Neuronal stem cell (in vitro differentiated cells): ENCODE measurements at regions not wholly inside any gene's neighbourhood (a gene's known extent, or its start where the extent isn't known, plus 50 kb on each side); places are given as distances from the start of the nearest gene placed in this dataset.

Source experiments
- DNase-seq: peaks from one replicate; pipeline ENCODE4 v3.0.0-alpha.2; 2013; ENCODE audit warnings: low spot score
- H2AFZ ChIP-seq: one replicate; pipeline ENCODE4 v1.6.1; 2013; ENCODE audit warnings: mild to moderate bottlenecking, low read length, inconsistent platforms
- H2AK5ac ChIP-seq: 2 replicates; pipeline ENCODE4 v1.6.1; 2013; ENCODE audit warnings: low read depth, mild to moderate bottlenecking, inconsistent platforms, low read length, moderate library complexity, mixed read lengths
- H2BK120ac ChIP-seq: 2 replicates; pipeline ENCODE4 v1.6.1; 2013; ENCODE audit warnings: low read depth, mild to moderate bottlenecking, inconsistent platforms, low read length, moderate library complexity, mixed read lengths
- H2BK12ac ChIP-seq: one replicate; pipeline ENCODE4 v1.6.1; 2013; ENCODE audit warnings: low read length, inconsistent platforms
- H2BK15ac ChIP-seq: 2 replicates; pipeline ENCODE4 v1.6.1; 2013; ENCODE audit warnings: mild to moderate bottlenecking, low read length, inconsistent platforms, mixed read lengths
- H2BK5ac ChIP-seq: one replicate; pipeline ENCODE4 v1.6.1; 2013; ENCODE audit warnings: inconsistent platforms, mild to moderate bottlenecking, low read length, moderate library complexity
- H3K14ac ChIP-seq: one replicate; pipeline ENCODE4 v1.6.1; 2013; ENCODE audit warnings: low read length, inconsistent platforms
- H3K18ac ChIP-seq: 2 replicates; pipeline ENCODE4 v1.6.1; 2013; ENCODE audit warnings: low read length, inconsistent platforms
- H3K23ac ChIP-seq: 2 replicates; pipeline ENCODE4 v1.6.1; 2013; ENCODE audit warnings: low read depth, mild to moderate bottlenecking, mixed read lengths, low read length, inconsistent platforms; ENCODE audit not compliant: poor library complexity
- H3K27ac ChIP-seq: replicated peaks from 3 replicates; pipeline ENCODE4 v1.5.1; 2013; ENCODE audit warnings: low read length, inconsistent platforms
- H3K27me3 ChIP-seq, 3 experiments: 2 replicates each; pipeline ENCODE4 v1.6.1; 2013; ENCODE audit warnings: low read length in 3 of 3, mild to moderate bottlenecking in 2 of 3, inconsistent platforms in 1 of 3, low read depth in 1 of 3, mixed read lengths in 1 of 3, moderate library complexity in 1 of 3; ENCODE audit not compliant: control insufficient read depth in 3 of 3, insufficient read depth in 3 of 3
- H3K36me3 ChIP-seq, 2 donors: replicated peaks in 1 of 2; 2 replicates each; pipeline ENCODE4 v1.6.1; 2013; ENCODE audit warnings: low read length in 2 of 2; ENCODE audit not compliant: control insufficient read depth in 2 of 2, insufficient read depth in 2 of 2
- H3K4ac ChIP-seq: 2 replicates; pipeline ENCODE4 v1.6.1; 2013; ENCODE audit warnings: inconsistent platforms, mild to moderate bottlenecking, low read length, moderate library complexity
- H3K4me1 ChIP-seq, 2 donors: 1 replicate in 1 of 2; 2 replicates in 1 of 2; pipeline ENCODE4 v1.6.1; 2013; ENCODE audit warnings: low read length in 2 of 2, low read depth in 1 of 2; ENCODE audit not compliant: control insufficient read depth in 2 of 2, insufficient read depth in 1 of 2
- H3K4me2 ChIP-seq: one replicate; pipeline ENCODE4 v1.6.1; 2013; ENCODE audit warnings: mild to moderate bottlenecking, low read length, inconsistent platforms; ENCODE audit not compliant: insufficient read depth, poor library complexity, severe bottlenecking
- H3K4me3 ChIP-seq, 2 donors: 2 replicates each; pipeline ENCODE4 v1.5.1; 2013; ENCODE audit warnings: low read length in 2 of 2, mild to moderate bottlenecking in 2 of 2, inconsistent platforms in 1 of 2, moderate library complexity in 1 of 2
- H3K79me1 ChIP-seq: one replicate; pipeline ENCODE4 v1.6.1; 2013; ENCODE audit warnings: low read depth, mild to moderate bottlenecking, inconsistent platforms, low read length, moderate library complexity
- H3K9ac ChIP-seq: one replicate; pipeline ENCODE4 v1.6.1; 2013; ENCODE audit warnings: mild to moderate bottlenecking, low read depth, low read length, inconsistent platforms; ENCODE audit not compliant: poor library complexity
- H3K9me3 ChIP-seq, 2 donors: replicated peaks in 1 of 2; 2 replicates each; pipeline versions ENCODE3 to v1.6.1; 2013; ENCODE audit warnings: low read length in 2 of 2, mild to moderate bottlenecking in 2 of 2, inconsistent platforms in 1 of 2, low read depth in 1 of 2, mixed read lengths in 1 of 2, moderate library complexity in 1 of 2; ENCODE audit not compliant: control insufficient read depth in 2 of 2, insufficient read depth in 1 of 2
- H4K8ac ChIP-seq: one replicate; pipeline ENCODE4 v1.6.1; 2013; ENCODE audit warnings: low read depth, mild to moderate bottlenecking, inconsistent platforms, low read length, moderate library complexity
- H4K91ac ChIP-seq: one replicate; pipeline ENCODE4 v1.6.1; 2013; ENCODE audit warnings: low read length, low read depth, mild to moderate bottlenecking, inconsistent platforms; ENCODE audit not compliant: poor library complexity
- WGBS, 2 donors: extraction: QIAGEN DNeasy Blood & Tissue Kit; methylation state at CpG; one replicate each; pipeline ENCODE4 v1.1.7; 2013; ENCODE audit warnings: missing lambda C conversion rate in 2 of 2, mixed read lengths in 1 of 2; ENCODE audit not compliant: insufficient read length in 2 of 2, insufficient replicate concordance in 1 of 2; ENCODE audit errors: extremely low coverage in 2 of 2; 5-methylcytosine and 5-hydroxymethylcytosine counted together

DNA sequence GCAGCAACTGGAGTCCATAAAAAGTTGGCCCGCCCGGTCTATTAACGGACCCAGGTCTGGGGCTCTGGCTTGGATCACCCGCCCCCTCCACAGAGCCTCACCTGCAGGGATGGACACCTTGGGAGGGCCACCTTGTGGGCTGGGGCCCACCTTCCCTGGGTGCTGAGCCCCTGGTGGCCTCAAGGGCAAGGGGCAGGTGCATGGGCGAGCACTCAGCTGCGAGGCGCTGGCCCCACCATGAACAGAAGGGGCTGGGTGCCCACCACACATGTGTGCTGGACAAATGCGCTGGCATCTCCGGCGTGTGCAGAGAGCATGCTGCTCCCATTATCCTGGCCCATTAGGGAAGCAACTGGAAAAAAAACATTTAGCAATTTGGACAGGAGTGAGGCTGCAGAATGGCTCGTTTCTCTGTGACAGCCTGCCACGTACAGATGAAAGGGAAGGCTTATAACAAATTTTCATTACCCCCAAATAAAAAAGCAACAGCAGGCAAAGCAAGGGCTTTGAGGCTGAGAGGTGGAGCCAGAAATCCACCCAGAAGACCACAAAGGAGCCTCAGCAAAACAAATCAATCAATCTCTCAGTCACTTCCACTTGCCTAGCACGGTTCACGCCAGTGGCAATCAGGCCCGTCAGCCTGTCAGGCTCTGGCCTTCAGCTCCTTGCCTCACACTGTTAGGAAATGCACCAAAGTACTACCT lies 253.1 kb upstream of the ZNF521 start:
- no peak overlapping the region for H3K4me3 ChIP-seq
- no peak overlapping the region for H2BK15ac ChIP-seq
- no peak overlapping the region for H2BK12ac ChIP-seq
- peak overlapping the region; percentile 84 for H2AFZ ChIP-seq
- H3K4me1 ChIP-seq = peaks cover 2 to 6% of the 10 kb centered on the region in 2 donors
- no peak overlapping the region for H3K23ac ChIP-seq
- H3K36me3 ChIP-seq = no peaks in the 10 kb centered on the region
- H4K8ac ChIP-seq = no peak overlapping the region
- H3K4me2 ChIP-seq = no peak overlapping the region
- H3K4ac ChIP-seq = no peak overlapping the region
- H3K27ac ChIP-seq = no peak overlapping the region
- H3K79me1 ChIP-seq = no peaks in the 10 kb centered on the region
- no peak overlapping the region for H4K91ac ChIP-seq
- H3K18ac ChIP-seq = peak overlapping the region; percentile 45
- H3K27me3 ChIP-seq = no peaks in the 10 kb centered on the region
- no peak overlapping the region for H2BK120ac ChIP-seq
- H2AK5ac ChIP-seq = peak overlapping the region; percentile 43
- no peak overlapping the region for H2BK5ac ChIP-seq
- H3K14ac ChIP-seq = no peak overlapping the region
- H3K9me3 ChIP-seq = peaks cover 0 to 2% of the 10 kb centered on the region in 2 donors
- no CpG with 5 or more reads among the region's 15 CpGs for WGBS, 2 donors
- no peak overlapping the region for H3K9ac ChIP-seq
- no peak for DNase-seq

DNA sequence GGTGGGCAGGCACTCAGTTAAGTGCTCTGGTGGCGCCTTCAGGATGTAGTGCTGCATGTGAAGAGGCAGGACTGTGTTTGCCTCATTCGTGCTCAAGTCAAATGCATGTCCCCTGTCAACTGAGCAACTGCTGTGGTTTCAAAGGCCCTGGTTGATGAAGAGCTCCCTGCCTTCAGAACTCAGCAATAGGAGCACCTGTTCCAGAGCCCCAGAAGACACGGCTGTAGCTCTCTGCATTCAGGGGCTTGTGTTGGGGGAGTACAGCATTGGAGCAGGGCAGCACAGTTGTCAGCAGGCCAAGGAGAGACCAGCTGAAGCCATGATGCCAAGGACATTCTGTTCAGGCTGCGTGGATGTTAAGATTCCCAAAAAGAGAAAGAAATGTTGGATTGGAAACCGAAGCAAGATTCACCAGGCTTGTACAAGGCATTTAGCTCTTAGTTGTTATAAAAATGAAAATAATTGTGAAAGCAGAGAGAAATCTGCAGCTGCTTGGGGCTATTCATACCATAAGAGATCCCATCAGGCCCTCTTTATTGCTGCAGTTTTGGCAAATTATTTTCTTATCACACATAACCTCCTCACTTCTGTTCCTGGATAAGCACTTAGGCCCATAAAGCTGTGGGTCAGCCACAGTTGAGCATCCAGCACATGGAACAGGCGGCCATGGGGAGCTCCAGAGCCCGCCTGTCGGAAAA lies 252.4 kb upstream of the ZNF521 start:
- H3K9ac ChIP-seq = no peak overlapping the region
- no peak for DNase-seq
- no peak overlapping the region for H2BK5ac ChIP-seq
- H4K91ac ChIP-seq = no peak overlapping the region
- no CpG with 5 or more reads among the region's 8 CpGs for WGBS, 2 donors
- H3K36me3 ChIP-seq = no peaks in the 10 kb centered on the region
- H4K8ac ChIP-seq = no peak overlapping the region
- H3K79me1 ChIP-seq = no peaks in the 10 kb centered on the region
- H3K27me3 ChIP-seq = no peaks in the 10 kb centered on the region
- peak overlapping the region; percentile 50 for H3K18ac ChIP-seq
- H3K4ac ChIP-seq = no peak overlapping the region
- no peak overlapping the region for H3K27ac ChIP-seq
- peak overlapping the region; percentile 84 for H2AFZ ChIP-seq
- H3K4me1 ChIP-seq = peaks cover 2 to 6% of the 10 kb centered on the region in 2 donors
- H2BK120ac ChIP-seq = no peak overlapping the region
- no peak overlapping the region for H3K4me2 ChIP-seq
- H3K9me3 ChIP-seq = peaks cover 0 to 2% of the 10 kb centered on the region in 2 donors
- no peak overlapping the region for H2BK15ac ChIP-seq
- peak overlapping the region; percentile 43 for H2AK5ac ChIP-seq
- H3K14ac ChIP-seq = no peak overlapping the region
- H3K23ac ChIP-seq = no peak overlapping the region
- H3K4me3 ChIP-seq = no peak overlapping the region
- no peak overlapping the region for H2BK12ac ChIP-seq

DNA sequence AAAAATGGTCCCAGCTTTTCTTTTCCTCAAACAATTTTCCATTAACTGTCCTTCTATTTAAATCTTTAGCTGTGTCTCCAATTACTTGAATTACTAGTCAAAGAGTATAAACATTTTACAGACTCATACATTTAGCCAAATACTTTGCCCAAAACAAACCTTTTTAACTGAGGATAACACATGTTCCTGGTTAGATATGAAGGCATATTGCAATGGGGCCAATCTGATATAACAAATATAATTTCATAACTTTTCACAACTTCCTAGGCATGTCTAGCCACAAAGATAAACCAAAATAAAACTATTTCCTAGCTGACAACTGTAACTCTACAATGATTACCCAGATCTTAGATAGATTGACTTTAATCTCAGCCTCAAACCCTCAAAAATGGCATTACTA lies 247.5 kb upstream of the ZNF521 start:
- H3K4me3 ChIP-seq = no peak overlapping the region
- no peak overlapping the region for H2BK120ac ChIP-seq
- no peak for DNase-seq

DNA sequence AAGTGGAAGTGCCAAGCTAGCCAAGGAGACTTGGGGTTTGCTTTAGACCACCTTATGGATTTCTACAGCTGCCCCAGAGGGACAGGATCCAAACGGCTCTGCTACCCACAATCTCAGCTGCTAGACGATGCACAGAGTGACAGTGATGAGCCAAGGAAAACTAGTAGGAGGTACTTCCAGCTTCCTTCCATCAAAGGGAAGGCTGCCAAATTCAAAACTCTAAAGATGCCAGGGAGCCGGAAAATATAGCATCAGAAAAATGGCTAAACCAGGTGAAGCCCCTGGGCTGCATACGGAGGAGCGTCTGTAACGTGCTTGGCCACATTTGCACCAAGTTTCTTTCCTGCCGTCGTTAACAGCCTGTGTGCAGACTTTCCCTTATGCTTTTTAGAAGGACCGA lies 245.5 kb upstream of the ZNF521 start:
- no peak overlapping the region for H3K23ac ChIP-seq

More for the DNA sequence above, 247.5 kb upstream of the ZNF521 start:
- Histone ChIP-seq H3K18ac (no peak overlapping the region), H3K14ac (no peak overlapping the region), H4K91ac (no peak overlapping the region), H3K23ac (no peak overlapping the region), H2BK12ac (no peak overlapping the region), H2BK5ac (no peak overlapping the region), H2AK5ac (no peak overlapping the region), H2AFZ (no peak overlapping the region), H3K27me3 (no peaks in the 10 kb centered on the region), H3K4me2 (no peak overlapping the region), H2BK15ac (no peak overlapping the region), H3K4ac (no peak overlapping the region), H3K9ac (no peak overlapping the region), H3K36me3 (no peaks in the 10 kb centered on the region), H4K8ac (no peak overlapping the region), H3K79me1 (no peaks in the 10 kb centered on the region), H3K27ac (no peak overlapping the region), H3K4me1 (peaks cover 0 to 7% of the 10 kb centered on the region in 2 donors), H3K9me3 (no peaks in the 10 kb centered on the region)

More for the DNA sequence above, 245.5 kb upstream of the ZNF521 start:
- H3K4me2 ChIP-seq = no peak overlapping the region
- no peak overlapping the region for H2BK120ac ChIP-seq
- H3K36me3 ChIP-seq = no peaks in the 10 kb centered on the region
- no peak overlapping the region for H3K18ac ChIP-seq
- H4K91ac ChIP-seq = no peak overlapping the region
- H2AK5ac ChIP-seq = no peak overlapping the region
- H2BK15ac ChIP-seq = no peak overlapping the region
- DNase-seq = no peak
- H3K4me1 ChIP-seq = peaks cover 0 to 7% of the 10 kb centered on the region in 2 donors
- no peak overlapping the region for H3K27ac ChIP-seq
- H3K9ac ChIP-seq = no peak overlapping the region
- no peaks in the 10 kb centered on the region for H3K27me3 ChIP-seq
- no peaks in the 10 kb centered on the region for H3K9me3 ChIP-seq
- H3K4ac ChIP-seq = no peak overlapping the region
- no peak overlapping the region for H2AFZ ChIP-seq
- H3K79me1 ChIP-seq = no peaks in the 10 kb centered on the region
- no peak overlapping the region for H2BK12ac ChIP-seq
- WGBS, 2 donors = no CpG with 5 or more reads among the region's 9 CpGs
- H3K14ac ChIP-seq = no peak overlapping the region
- H4K8ac ChIP-seq = no peak overlapping the region
- no peak overlapping the region for H3K4me3 ChIP-seq
- no peak overlapping the region for H2BK5ac ChIP-seq
